T-helper 1 cell (primary cell): ENCODE measurements at regions not wholly inside any gene's neighbourhood (a gene's known extent, or its start where the extent isn't known, plus 50 kb on each side); places are given as distances from the start of the nearest gene placed in this dataset.
"Not testable (repeated sequence)": the region's sequence is repeated elsewhere in the genome, so short reads cannot be mapped to it uniquely, and the experiment has no call there.

Experiments
- DNase-seq, 5 donors: peaks; one replicate each; pipeline ENCODE4 v3.0.0-alpha.2; 2012 to 2020

DNA sequence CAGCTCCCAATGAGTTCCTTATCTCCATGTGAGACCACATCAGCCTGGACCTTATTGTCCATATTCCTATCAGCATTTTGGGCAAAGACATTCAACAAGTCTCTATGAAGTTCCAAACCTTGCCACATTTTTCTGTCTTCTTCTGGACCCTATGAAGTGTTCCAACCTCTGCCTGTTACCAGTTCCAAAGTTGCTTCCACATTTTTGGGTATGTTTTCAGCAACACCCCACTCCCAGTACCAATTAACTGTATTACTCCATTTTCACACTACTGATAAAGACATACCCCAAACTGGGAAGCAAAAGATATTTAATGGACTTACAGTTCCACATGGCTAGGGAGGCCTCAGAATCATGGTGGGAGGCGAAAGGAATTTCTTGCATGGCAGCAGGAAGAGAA, 548.5 kb downstream of the CHSY3 start:
- no peak for DNase-seq

DNA sequence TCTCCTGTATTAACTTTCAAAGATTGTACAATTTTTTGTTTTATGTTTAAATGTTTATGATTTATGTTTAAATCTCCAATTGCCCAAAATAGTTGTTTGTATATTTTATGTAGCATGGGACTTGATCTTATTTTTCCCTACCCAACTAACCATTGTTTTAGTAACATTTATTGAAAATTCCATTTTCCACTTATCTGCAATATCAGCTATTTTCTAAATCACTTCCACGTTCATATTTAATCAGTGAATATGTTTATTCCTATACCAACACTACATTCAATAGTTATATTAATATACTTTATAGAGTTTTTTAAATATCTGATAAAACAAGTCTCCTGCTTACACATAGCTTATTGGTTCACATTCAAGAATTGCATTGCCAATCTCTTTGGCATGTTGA, 532.2 kb downstream of the CHSY3 start:
- DNase-seq = no peak

GRCh38 chr5:130427222-130427955, 523.1 kb downstream of the CHSY3 start:
- no peak for DNase-seq

- no peak for DNase-seq
These were observed 521.2 kb downstream of the CHSY3 start for GRCh38 chr5:130425424-130425823.

GRCh38 chr5:130424341-130424740, 520.1 kb downstream of the CHSY3 start:
- DNase-seq = no peak

DNA sequence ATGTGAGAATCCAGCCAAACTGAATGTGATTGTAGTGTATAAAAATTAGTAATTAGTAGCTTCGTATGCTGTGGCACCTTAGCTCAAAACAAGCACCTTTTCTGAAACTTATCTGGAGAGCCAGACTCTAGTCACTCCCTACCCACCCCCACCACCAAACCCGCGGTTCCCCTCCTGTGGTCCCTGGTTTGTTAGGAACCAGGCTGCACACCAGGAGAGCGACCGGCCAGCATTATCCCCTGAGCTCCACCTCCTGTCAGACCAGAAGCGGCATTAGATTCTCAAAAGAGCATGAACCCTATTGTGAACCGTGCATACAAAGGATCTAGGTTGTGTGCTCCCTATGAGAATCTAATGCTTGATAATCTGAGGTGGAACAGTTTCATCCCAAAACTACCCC, 498.6 kb downstream of the CHSY3 start:
- DNase-seq = no peak

- DNase-seq = no peak
These were observed 495.8 kb downstream of the CHSY3 start for GRCh38 chr5:130400091-130400490.

GRCh38 chr5:130398825-130399224, 494.6 kb downstream of the CHSY3 start:
- no peak for DNase-seq

DNA sequence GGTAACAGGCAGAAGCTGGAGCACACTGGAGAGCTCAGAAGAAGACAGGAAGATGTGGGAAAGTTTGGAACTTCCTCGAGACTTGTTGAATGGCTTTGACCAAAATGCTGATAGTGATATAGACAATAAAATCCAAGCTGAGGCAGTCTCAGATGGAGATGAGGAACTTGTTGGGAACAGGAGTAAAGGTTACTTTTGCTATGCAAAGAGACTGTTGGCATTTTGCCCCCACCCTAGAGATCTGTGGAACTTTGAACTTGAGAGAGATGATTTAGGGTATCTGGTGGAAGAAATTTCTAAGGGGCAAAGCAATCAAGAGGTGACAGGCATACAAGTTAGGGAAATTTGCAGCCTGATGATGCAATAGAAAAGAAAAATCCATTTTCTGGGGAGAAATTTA, 493.5 kb downstream of the CHSY3 start:
- DNase-seq = not testable (repeated sequence)

GRCh38 chr5:130397132-130397531, 492.9 kb downstream of the CHSY3 start:
- no peak for DNase-seq

- DNase-seq = not testable (repeated sequence)
These were observed 487.5 kb downstream of the CHSY3 start for GRCh38 chr5:130391727-130392264.

DNA sequence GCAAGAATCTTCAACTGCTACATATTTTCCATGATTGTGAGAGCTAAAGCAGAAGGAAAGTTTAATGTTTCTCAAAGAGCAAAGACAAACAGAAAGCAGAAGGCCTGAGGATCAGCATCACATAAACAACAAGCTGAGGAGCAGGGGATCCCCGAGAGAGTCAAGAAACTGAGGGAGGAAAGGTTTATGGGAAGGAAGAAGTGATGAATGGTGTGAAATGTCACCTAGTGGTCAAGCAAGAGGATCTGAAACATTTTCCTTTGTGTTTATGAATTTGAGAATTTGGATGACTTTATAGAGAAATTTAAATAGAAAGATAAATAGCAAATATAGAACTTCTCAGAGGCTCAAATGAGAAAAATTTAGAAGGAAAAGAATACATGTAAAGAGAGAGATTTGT, 481.9 kb downstream of the CHSY3 start:
- DNase-seq = no peak

- DNase-seq = no peak
These were observed 481.4 kb downstream of the CHSY3 start for GRCh38 chr5:130385656-130386055.

GRCh38 chr5:130365956-130366355, 461.7 kb downstream of the CHSY3 start:
- DNase-seq = no peak

GRCh38 chr5:130350131-130350530, 445.9 kb downstream of the CHSY3 start:
- DNase-seq = no peak

DNA sequence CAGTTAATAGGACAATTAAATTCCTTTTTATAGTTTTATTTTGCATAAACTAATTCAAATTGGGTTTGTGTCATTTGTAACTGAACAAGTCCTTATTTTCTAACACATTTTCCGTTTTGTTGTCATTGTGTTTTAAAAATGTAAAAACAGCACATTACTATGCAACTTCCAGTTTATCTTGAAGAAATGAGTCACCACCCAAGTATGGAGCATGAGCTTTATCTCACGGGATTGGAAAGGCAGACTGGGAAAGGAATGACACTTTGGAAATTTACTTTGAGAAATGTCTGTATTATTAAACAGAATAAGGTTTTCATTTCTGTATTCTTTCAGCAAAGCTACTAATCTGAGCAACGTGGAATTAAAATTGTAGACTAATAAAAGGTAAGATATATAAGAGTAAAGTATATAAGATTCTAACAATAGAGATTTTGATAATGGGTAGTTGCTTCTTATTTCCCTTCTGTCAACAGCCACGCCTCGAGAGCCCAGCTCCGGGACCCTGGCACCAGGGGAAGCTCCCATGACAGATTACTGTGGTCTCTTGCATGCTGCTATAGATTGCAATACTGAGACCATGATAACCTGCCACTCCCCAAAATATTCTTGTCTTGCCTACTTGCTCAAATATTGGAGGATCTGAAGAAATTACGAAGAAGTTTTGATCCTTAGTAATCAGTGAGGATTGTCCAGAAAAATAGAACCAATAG, 433.1 kb downstream of the CHSY3 start:
- DNase-seq = no peak

DNA sequence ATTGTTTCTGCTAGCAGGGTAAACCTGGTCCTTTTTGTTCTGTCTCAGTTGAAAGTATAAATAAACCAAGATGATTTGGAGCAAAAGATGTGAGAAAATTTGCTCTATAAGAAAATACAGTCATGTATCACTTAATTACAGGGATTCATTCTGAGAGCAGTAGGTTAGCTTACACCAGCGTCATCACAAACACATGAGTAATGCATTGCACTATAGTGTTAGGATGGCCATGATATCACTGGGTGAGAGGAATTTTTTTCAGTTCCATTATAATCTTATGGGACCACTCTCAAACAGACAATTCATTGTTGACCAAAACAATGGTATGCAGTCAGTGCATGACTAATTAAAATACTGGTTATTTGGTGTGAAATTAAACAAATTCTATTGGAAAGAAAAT, 430.9 kb downstream of the CHSY3 start:
- DNase-seq = no peak

DNA sequence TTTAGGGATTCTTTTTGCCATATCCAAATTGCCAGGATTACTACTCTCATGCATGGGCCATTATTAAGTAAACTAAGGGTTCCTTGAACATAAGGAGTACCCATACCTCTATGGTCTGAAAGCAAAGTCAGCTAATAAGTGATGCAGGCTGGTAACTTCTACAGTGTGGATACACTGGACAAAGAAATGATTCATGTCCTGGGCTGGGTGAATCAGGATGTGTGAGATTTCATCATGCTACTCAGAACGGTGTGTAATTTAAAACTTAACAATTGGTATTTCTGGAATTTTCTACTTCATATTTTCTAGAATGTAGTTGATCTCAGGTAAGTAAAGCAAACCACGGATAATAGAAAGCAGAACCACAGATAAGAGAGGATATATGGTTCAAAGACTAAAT, 428.8 kb downstream of the CHSY3 start:
- DNase-seq = no peak

DNA sequence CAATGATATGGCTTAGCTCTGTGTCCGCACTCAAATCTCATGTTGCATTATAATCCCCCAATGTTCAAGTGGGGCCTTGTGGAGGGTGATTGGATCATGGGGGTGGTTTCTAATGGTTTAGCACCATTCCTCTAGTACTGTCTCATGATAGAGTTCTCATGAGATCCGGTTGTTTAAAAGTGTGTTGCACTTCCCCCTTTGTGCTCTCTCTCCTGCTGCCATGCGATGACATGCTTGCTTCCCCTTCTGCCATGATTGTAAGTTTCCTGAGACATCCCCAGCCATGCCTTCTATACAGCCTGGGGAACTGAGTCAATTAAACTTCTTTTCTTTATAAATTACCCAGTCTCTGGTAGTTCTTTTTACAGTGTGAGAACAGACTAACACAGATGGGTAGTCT, 427.1 kb downstream of the CHSY3 start:
- DNase-seq = no peak

DNA sequence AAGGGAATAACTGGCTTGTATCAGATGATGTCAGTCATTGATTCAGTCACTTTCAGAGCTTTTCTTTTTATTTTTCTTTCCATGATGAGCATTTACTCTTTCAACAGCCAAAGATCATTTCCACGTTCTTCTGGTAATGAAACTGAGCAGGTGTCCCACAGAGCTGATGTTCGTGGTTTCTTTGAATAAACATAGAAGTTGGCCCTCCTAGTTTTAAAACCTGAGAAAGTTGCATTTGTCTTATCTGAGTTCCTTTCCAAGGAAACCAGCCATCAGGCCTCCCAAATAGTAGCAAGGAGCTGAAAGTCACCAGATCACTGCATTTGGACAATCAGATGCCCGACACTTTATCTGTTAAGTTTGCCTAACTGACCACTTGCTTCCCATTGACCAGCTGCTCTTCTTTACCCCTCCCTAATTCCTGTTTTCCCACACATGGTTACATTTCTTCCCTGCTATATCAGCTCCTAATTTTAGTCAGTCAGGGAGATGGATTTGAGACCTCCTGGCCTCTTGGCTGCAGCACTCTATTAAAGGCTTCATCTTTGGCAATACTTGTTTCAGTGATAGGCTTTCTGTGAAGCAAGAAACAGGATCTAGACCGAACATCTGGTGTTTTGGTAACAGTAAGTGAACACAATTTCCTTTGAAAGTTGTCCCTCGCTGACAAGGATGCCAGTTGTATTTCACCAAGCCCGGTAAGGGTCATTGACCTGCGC, 420.8 kb downstream of the CHSY3 start:
- no peak for DNase-seq

GRCh38 chr5:130323804-130324454, 419.7 kb downstream of the CHSY3 start:
- no peak for DNase-seq

DNA sequence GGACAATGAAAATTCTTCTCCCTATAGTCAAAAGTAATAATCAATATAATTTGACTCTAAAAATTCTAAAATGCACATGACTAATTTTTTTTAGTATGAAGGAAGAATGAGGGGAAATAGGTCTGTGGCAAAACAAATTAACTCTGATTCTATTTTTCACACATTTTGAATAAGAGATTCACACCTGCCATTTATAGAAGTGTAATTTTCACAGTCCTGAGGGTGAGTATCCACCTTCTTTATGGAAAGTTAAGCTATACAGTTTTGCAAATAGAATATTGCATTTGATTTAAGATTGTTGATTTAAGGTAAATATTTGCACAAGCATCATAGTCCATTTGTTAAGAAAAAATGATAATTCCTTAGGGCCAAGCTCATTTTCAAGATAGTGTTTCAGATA, 417.7 kb downstream of the CHSY3 start:
- no peak for DNase-seq
